ENCODE measurements at regions not wholly inside any gene's neighbourhood (a gene's known extent, or its start where the extent isn't known, plus 50 kb on each side); places are given as distances from the start of the nearest gene placed in this dataset.

DNA sequence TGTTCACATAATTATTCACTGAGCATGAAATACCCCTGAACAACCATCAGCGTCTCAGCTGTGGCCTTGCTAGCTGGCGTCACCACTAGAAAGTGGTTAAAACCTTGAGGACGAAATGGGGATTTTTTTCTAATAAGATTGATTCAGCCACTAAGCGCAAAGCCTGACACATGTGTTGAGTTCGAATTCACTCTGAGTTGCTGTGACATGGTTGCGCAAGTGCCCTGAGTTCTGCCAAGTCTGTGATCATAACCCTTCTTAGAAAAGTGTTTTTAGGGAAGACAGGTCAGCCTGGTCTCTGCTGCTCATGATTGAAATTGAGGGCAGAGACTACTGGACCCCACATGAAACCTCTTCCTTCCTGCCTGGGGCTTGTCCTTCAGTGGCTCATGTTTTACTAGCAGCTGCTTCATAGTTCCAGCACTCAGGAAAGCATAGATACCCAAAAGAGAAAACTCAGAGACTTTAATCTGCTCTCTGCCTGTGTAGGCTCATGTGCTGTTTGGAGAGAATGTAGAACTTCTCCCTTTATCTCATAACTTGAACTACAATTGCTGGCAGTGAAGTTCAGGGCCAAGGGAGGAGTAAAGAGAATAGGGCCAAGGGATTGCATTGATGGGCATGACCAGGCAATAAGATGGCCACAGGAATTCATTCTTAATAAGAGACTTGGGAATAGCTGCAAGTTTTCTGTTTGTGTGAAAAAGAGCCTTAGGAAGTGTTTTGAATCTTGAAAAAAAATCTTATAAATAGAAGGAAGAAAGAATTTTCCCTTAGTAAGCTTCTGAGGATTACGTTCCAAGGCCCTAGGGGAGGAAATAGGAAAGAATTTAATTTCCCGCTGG, 66.8 kb upstream of the CXCL14 start:
- Histone ChIP-seq H3K9me3 (no peaks in the 10 kb centered on the region), H3K27ac (replicated peaks in 1 of 4) (no peak overlapping the region), H3K4me3 (no peak overlapping the region), H3K36me3 (no peaks in the 10 kb centered on the region), H3K4me1 (no peaks in the 10 kb centered on the region), H3K27me3 (no peaks in the 10 kb centered on the region)
- TF ChIP-seq POLR2AphosphoS5 (IDR thresholded peaks at IDR 0.05) (no peak), POLR2A (IDR thresholded peaks at IDR 0.05; ENCODE audit: low read depth) (no peak), EP300 (IDR thresholded peaks at IDR 0.05) (no peak)
- TF ChIP-seq, protein P1, sequence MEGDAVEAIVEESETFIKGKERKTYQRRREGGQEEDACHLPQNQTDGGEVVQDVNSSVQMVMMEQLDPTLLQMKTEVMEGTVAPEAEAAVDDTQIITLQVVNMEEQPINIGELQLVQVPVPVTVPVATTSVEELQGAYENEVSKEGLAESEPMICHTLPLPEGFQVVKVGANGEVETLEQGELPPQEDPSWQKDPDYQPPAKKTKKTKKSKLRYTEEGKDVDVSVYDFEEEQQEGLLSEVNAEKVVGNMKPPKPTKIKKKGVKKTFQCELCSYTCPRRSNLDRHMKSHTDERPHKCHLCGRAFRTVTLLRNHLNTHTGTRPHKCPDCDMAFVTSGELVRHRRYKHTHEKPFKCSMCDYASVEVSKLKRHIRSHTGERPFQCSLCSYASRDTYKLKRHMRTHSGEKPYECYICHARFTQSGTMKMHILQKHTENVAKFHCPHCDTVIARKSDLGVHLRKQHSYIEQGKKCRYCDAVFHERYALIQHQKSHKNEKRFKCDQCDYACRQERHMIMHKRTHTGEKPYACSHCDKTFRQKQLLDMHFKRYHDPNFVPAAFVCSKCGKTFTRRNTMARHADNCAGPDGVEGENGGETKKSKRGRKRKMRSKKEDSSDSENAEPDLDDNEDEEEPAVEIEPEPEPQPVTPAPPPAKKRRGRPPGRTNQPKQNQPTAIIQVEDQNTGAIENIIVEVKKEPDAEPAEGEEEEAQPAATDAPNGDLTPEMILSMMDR (IDR thresholded peaks at IDR 0.05) = no peak
- intact Hi-C loops (cut with DNase I) = no loop called here
- WGBS = 87% methylated on average over 8 of the region's 8 CpGs
- no peak for DNase-seq (ENCODE audit: extremely low spot score)

- TF ChIP-seq POLR2AphosphoS5 (IDR thresholded peaks at IDR 0.05) (no peak), EP300 (IDR thresholded peaks at IDR 0.05) (no peak), POLR2A (IDR thresholded peaks at IDR 0.05; ENCODE audit: low read depth) (no peak)
- TF ChIP-seq, protein P1 (IDR thresholded peaks at IDR 0.05) = no peak
- Histone ChIP-seq H3K9me3 (no peaks in the 10 kb centered on the region), H3K4me1 (no peaks in the 10 kb centered on the region), H3K4me3 (no peak overlapping the region), H3K27ac (replicated peaks in 1 of 4) (no peak overlapping the region), H3K27me3 (no peaks in the 10 kb centered on the region), H3K36me3 (no peaks in the 10 kb centered on the region)
- WGBS = 85% methylated on average over 6 of the region's 6 CpGs
- intact Hi-C loops (cut with DNase I) = no loop called here
- DNase-seq (ENCODE audit: extremely low spot score) = no peak
Measured at GRCh38 chr5:135644816-135645215, 66.0 kb upstream of the CXCL14 start.

DNA sequence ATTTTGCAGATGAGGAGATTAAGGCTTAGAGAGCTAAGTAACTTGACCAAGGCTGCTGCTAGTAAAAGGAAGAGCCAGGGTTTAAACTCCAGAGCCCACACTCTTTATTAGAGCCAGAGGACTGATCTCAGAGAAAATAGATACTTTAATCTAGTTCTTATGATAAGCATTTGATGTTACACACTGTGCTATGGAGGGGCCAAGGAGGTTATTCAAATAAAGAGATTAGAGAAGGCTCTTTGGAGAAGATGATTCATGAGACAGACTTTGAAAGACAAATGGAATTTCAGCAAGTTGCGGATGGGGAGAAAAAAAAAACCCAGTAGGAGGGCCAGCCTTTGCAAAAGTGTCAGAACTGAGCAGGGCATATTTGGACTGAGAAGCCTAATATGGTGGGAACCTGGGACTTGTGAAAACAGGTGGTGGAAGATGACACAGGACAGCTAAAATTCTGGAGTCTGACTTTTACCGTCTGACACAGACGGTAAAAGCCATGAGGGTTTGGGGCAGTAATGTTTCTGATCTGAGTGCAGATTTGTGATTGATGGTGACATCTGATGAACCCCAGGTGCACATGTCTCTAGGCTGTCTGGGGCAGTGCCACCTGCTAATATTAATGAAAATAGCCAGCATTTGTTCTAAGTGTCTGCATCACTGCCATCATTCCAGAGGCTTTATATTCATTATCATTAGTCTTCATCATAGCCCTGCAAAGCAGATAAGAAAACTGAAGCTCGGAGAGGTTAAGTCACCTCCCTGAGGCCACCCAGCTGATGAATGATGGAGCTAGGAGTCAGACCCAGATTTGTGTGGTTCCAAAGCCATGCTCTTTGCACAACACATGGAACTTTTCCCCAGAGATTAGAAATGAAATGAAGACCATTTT, 65.3 kb upstream of the CXCL14 start:
- Histone ChIP-seq H3K9me3 (no peaks in the 10 kb centered on the region), H3K4me3 (no peak overlapping the region), H3K27me3 (no peaks in the 10 kb centered on the region), H3K4me1 (no peaks in the 10 kb centered on the region), H3K27ac (replicated peaks in 1 of 4) (no peak overlapping the region), H3K36me3 (no peaks in the 10 kb centered on the region)
- 52% methylated on average over 4 of the region's 4 CpGs for WGBS
- intact Hi-C loops (cut with DNase I) = no loop called here
- TF ChIP-seq POLR2AphosphoS5 (IDR thresholded peaks at IDR 0.05) = no peak
- TF ChIP-seq EP300 (IDR thresholded peaks at IDR 0.05) = no peak
- TF ChIP-seq POLR2A (IDR thresholded peaks at IDR 0.05; ENCODE audit: low read depth) = no peak
- TF ChIP-seq, protein P1 (IDR thresholded peaks at IDR 0.05) = no peak
- no peak for DNase-seq (ENCODE audit: extremely low spot score)

- Histone ChIP-seq H3K4me3 (no peak overlapping the region), H3K27ac (replicated peaks in 1 of 4) (no peak overlapping the region), H3K27me3 (no peaks in the 10 kb centered on the region), H3K9me3 (no peaks in the 10 kb centered on the region), H3K4me1 (no peaks in the 10 kb centered on the region), H3K36me3 (no peaks in the 10 kb centered on the region)
- TF ChIP-seq POLR2A (IDR thresholded peaks at IDR 0.05; ENCODE audit: low read depth) = no peak
- TF ChIP-seq POLR2AphosphoS5 (IDR thresholded peaks at IDR 0.05) = no peak
- TF ChIP-seq, protein P1 (IDR thresholded peaks at IDR 0.05) = no peak
- TF ChIP-seq EP300 (IDR thresholded peaks at IDR 0.05) = no peak
- DNase-seq (ENCODE audit: extremely low spot score) = no peak
- intact Hi-C loops (cut with DNase I) = no loop called here
- 86% methylated on average over 10 of the region's 10 CpGs for WGBS
Measured at GRCh38 chr5:135642934-135643333, 64.1 kb upstream of the CXCL14 start.
